Activated T-helper 1 cell treated with anti-CD3 and anti-CD28 coated beads, Interleukin-12 subunit alpha, Interleukin-12 subunit beta, Interleukin-2, Interleukin-4 antibody, amounts not matched to agents 30 ng/mL and 10 ng/mL and 1 ng/mL, durations not matched to agents 14 hours and 24 hours and 36 hours (primary cell): ENCODE measurements at regions not wholly inside any gene's neighbourhood (a gene's known extent, or its start where the extent isn't known, plus 50 kb on each side); places are given as distances from the start of the nearest gene placed in this dataset.
"Not testable (repeated sequence)": the region's sequence is repeated elsewhere in the genome, so short reads cannot be mapped to it uniquely, and the experiment has no call there.

ENCODE experiments used
- DNase-seq: peaks from one replicate; pipeline ENCODE4 v3.0.0; 2021; ENCODE audit warnings: low spot score
- H3K27ac Mint-ChIP-seq: one replicate; pipeline ENCODE4 v1.8.0; 2021; ENCODE audit warnings: mild to moderate bottlenecking, mixed read lengths
- H3K27me3 Mint-ChIP-seq: one replicate; pipeline ENCODE4 v1.8.0; 2022; ENCODE audit warnings: mild to moderate bottlenecking, moderate library complexity, mixed read lengths; ENCODE audit not compliant: insufficient read depth
- H3K36me3 Mint-ChIP-seq: one replicate; pipeline ENCODE4 v1.8.0; 2021; ENCODE audit warnings: low read depth, mixed read lengths
- H3K4me1 Mint-ChIP-seq: one replicate; pipeline ENCODE4 v1.8.0; 2021; ENCODE audit warnings: low read depth, mixed read lengths
- H3K4me3 Mint-ChIP-seq: one replicate; pipeline ENCODE4 v1.8.0; 2021; ENCODE audit warnings: mild to moderate bottlenecking, moderate library complexity, mixed read lengths
- H3K9me3 Mint-ChIP-seq: one replicate; pipeline ENCODE4 v1.8.0; 2021; ENCODE audit warnings: mixed read lengths
- intact Hi-C: fragments of 100-400 bp; cut with micrococcal nuclease; formaldehyde crosslinking; loops from one replicate; pipeline ENCODE4 v1.15.1; 2024

DNA sequence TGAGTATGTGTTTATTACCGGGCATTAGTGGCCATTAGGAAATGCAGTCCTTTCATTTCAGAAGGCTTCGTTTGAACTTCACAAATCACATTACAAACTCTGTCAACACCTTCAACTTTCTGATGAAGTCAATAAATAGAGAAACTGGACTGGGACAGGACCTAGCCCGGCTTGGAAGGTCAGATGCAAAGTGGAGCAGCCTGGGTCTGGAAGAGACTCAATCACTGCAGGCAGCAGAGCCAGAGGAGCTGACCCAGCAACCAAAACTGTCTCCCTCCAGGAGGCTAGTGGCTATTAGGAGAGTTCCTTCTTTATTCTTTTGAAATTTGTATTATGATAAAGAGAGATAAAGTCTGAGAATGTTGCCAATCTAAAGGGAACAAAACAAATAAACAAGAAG is 167.2 kb upstream of the SPOPL start:
- Mint-ChIP-seq H3K27ac (no peak overlapping the region), H3K4me3 (no peak overlapping the region), H3K9me3 (no peaks in the 10 kb centered on the region), H3K36me3 (no peaks in the 10 kb centered on the region), H3K4me1 (no peaks in the 10 kb centered on the region), H3K27me3 (no peaks in the 10 kb centered on the region)
- intact Hi-C loops: no loop called here
- DNase-seq: no peak

DNA sequence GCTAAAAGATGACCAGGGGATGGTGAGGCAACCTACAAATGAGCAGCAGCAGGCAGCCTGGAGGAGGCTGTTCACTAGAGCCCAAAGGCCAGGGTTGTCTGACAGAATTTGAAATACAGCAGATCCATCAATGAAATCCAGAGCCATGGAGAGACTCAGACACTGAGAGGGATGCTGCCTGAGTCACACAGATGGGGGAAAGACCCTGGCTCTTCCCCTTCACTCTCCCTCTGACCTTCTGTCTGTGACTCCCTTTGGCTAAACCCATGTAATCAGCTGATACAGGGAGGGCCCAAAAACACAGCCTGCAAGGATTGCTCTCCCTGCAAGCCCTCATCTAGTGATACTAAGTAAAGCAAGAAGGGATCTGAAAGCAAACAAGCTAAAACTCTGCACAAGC is 166.5 kb upstream of the SPOPL start:
- intact Hi-C loops: no loop called here
- no peak overlapping the region for H3K27ac Mint-ChIP-seq
- no peaks in the 10 kb centered on the region for H3K27me3 Mint-ChIP-seq
- no peak overlapping the region for H3K4me3 Mint-ChIP-seq
- H3K36me3 Mint-ChIP-seq: no peaks in the 10 kb centered on the region
- DNase-seq: no peak
- H3K4me1 Mint-ChIP-seq: no peaks in the 10 kb centered on the region
- H3K9me3 Mint-ChIP-seq: no peaks in the 10 kb centered on the region

DNA sequence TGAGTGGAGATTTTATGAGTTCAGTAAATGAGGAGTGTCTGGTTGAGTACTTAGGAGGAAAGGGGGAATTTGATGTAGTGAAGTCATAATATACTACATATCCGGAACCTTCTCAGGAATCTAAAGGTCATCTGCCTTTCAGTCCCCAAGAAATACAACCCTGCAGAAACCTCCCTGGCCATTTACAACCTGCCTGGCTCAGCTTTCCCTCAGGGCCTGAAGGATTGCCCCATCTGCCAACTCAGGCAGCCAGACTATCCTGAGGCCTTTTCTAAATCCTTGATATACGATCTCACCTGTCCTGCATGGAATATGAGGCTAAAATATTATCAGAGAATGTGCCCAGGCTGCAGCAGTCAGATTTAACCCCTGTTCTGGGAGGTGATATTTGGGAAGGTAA is 165.4 kb upstream of the SPOPL start:
- H3K4me3 Mint-ChIP-seq: no peak overlapping the region
- intact Hi-C loops: no loop called here
- no peaks in the 10 kb centered on the region for H3K36me3 Mint-ChIP-seq
- no peaks in the 10 kb centered on the region for H3K27me3 Mint-ChIP-seq
- no peak overlapping the region for H3K27ac Mint-ChIP-seq
- no peak for DNase-seq
- no peaks in the 10 kb centered on the region for H3K9me3 Mint-ChIP-seq
- no peaks in the 10 kb centered on the region for H3K4me1 Mint-ChIP-seq

DNA sequence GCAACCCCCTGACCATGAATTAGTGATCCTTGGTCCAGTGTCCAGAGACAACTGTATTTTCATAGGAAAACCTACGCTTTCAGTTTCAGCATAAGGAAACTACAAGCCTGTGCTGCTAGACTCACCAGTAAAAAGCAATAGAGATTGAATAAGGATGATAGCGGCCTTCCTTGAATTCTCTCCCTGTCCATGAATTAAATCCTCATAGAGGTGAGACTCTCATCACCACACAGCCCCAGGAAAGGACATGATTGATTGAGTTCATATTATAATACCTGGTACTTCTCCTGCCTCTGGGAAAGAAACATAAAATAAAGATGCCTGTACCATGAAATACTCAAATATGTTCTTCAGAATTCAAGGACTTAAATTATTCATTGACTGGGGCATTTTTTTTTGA is 146.3 kb upstream of the SPOPL start:
- Mint-ChIP-seq H3K4me3 (no peak overlapping the region), H3K27ac (no peak overlapping the region), H3K9me3 (no peaks in the 10 kb centered on the region), H3K4me1 (no peaks in the 10 kb centered on the region), H3K27me3 (no peaks in the 10 kb centered on the region), H3K36me3 (no peaks in the 10 kb centered on the region)
- no peak for DNase-seq
- intact Hi-C loops: no loop called here

DNA sequence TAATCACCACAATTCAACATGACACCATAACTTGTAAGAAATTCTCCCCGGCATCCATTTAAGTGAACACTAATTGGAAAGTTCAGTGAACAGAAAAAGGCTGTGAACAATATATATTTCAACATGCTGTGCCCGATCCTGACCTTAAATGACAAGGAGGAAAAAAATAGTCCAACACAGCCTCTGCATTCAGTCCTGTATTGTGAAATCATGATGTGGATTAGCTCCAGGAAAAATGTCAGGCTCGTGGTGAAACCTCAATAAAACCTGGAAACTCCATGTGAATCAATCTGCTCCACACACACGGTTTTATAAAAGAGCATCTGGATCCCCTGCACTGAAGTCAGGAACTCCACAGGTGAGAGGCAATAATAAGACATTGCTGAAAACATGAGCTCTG is 145.4 kb upstream of the SPOPL start:
- Mint-ChIP-seq H3K4me1 (no peaks in the 10 kb centered on the region), H3K36me3 (no peaks in the 10 kb centered on the region), H3K9me3 (no peaks in the 10 kb centered on the region), H3K4me3 (no peak overlapping the region), H3K27ac (no peak overlapping the region), H3K27me3 (no peaks in the 10 kb centered on the region)
- DNase-seq: no peak
- intact Hi-C loops: no loop called here

DNA sequence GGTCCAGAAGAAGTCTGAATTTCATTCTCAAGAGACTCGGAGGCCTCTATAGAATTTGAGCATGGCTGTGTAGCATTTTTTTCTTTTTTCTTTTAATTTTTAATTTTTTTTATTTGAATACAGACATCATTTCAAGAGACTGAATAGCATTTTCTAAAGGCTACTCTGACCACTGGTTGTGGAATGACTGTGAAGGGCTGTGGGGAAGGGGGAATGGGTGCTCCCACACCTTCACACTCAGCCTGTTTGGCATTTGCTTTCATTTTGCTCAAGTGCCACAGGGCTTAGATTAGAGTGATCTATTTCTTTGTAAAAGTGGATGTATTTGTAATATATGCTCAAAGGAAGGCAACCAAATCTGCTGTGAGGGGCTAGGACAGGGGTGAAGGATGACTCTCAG is 142.0 kb upstream of the SPOPL start:
- Mint-ChIP-seq H3K4me3 (no peak overlapping the region), H3K4me1 (no peaks in the 10 kb centered on the region), H3K36me3 (no peaks in the 10 kb centered on the region), H3K27ac (no peak overlapping the region), H3K27me3 (no peaks in the 10 kb centered on the region), H3K9me3 (no peaks in the 10 kb centered on the region)
- no peak for DNase-seq
- intact Hi-C loops: no loop called here

DNA sequence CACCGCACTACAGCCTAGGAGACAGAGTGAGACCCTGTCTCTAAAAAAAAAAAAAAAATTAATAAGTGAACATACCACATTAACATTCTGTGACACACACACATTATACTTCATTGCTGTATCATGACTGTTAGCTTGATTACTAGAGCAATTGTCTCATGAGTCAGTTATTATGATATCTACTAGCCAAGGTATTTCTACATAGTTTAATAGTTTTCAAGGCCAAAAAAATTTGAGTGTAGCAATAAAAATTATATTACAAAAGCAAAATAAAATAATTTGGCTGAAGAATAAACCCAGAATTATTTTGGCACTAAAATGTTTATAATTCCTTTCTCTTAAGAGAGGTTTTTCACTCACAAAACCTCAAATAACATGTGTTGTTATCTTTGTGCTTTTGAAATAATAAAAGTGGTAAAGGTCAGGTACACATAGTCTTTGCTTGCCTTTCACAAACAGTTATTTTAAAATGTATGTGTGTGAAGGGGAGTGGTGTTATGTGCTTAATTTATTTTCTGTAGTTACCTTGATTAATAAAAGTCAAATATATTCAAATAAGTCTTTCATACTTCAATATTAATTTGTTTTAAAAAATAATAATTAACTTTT is 136.9 kb upstream of the SPOPL start:
- H3K4me1 Mint-ChIP-seq: no peaks in the 10 kb centered on the region
- H3K27me3 Mint-ChIP-seq: no peaks in the 10 kb centered on the region
- H3K4me3 Mint-ChIP-seq: no peak overlapping the region
- no peaks in the 10 kb centered on the region for H3K9me3 Mint-ChIP-seq
- no peak overlapping the region for H3K27ac Mint-ChIP-seq
- intact Hi-C loops: no loop called here
- no peak for DNase-seq
- no peaks in the 10 kb centered on the region for H3K36me3 Mint-ChIP-seq

DNA sequence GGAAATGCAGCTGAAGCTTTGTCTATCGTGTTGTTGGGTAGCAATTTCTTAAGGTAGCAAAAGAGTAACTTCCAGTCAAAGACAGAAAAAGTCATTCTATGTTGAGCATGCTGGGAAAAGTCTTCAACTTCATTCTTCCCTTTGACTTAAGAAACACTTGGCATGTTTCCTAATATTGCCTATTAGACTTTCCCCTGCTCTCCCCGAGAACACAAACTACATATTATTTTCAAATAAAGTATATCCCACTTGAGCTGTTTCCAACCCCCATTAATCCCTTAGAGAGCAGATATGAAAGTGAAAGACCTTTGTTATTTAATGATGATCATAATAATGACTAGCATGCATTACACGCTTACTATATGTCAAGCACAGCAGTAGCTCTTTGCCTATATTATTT is 136.0 kb upstream of the SPOPL start:
- Mint-ChIP-seq H3K9me3 (no peaks in the 10 kb centered on the region), H3K27me3 (no peaks in the 10 kb centered on the region), H3K27ac (no peak overlapping the region), H3K4me3 (no peak overlapping the region), H3K36me3 (no peaks in the 10 kb centered on the region), H3K4me1 (no peaks in the 10 kb centered on the region)
- intact Hi-C loops: no loop called here
- DNase-seq: no peak

DNA sequence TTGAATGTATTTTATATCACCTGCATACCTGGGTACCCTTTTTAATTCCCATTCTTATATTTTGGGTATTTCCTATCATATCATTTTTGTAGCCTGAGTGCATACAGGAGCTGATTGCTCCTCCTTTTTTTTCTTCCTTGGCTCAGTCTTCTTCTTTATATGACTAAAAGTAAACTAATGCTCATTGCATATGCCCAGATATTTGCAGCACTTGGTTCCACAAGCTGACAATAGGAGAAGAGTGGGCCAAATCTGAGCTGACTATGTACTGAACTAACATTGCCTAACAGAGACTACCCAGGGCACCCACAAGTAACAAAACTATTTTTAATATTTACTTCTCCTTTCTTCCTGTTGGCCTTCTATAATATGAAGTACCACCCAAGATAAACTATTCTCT is 131.7 kb upstream of the SPOPL start:
- Mint-ChIP-seq H3K4me3 (no peak overlapping the region), H3K4me1 (no peaks in the 10 kb centered on the region), H3K36me3 (no peaks in the 10 kb centered on the region), H3K27me3 (no peaks in the 10 kb centered on the region), H3K27ac (no peak overlapping the region), H3K9me3 (no peaks in the 10 kb centered on the region)
- DNase-seq: no peak
- intact Hi-C loops: loop anchor here (10.0 kb wide), 1 partner anchor 425 kb away; no protein-coding TSS in a partner anchor

DNA sequence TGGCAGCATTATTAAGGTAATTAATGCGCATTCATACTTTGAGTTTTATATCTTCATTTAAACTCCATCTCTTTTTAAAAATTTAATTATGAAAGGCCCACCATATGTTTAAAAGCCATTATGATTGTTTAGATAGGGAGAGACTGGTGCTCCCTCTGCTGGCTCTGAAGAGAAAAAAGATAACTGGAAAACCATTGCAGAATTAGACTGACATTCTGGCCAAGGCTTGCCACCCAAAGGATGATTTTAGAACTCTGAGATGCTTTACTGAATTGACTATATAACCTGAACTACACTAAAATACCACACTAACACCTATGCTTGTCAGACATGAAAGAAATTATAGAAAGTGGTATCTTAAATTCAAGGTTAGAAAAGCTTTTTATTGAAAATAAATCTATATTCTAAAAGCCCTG is 127.6 kb upstream of the SPOPL start:
- Mint-ChIP-seq H3K4me3 (no peak overlapping the region), H3K4me1 (no peaks in the 10 kb centered on the region), H3K36me3 (no peaks in the 10 kb centered on the region), H3K9me3 (no peaks in the 10 kb centered on the region), H3K27ac (no peak overlapping the region), H3K27me3 (no peaks in the 10 kb centered on the region)
- no peak for DNase-seq
- intact Hi-C loops: loop anchor here (1.0 to 10.0 kb wide), 2 partner anchors 429 to 508 kb away; no protein-coding TSS in a partner anchor

DNA sequence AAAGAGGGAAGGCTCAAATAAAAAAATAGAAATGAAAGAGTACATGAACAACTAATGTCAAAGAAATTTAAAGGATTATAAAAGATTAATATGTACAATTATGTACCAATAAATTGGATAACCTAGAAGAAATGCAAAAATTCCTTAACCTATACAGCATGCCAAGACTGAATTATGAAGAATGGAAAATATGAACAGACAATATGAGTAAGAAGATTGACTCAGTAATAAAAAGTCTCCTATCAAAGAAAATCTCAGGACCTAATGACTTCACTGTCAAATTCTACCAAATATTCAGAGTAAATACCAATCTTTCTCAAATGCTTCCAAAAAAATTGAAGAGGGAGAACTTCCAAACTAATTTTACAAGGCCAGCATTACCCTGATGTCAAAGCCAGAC is 120.2 kb upstream of the SPOPL start:
- Mint-ChIP-seq H3K27me3 (peaks cover 2% of the 10 kb centered on the region), H3K27ac (no peak overlapping the region), H3K4me1 (no peaks in the 10 kb centered on the region), H3K9me3 (no peaks in the 10 kb centered on the region), H3K4me3 (no peak overlapping the region), H3K36me3 (no peaks in the 10 kb centered on the region)
- DNase-seq: no peak
- intact Hi-C loops: no loop called here

DNA sequence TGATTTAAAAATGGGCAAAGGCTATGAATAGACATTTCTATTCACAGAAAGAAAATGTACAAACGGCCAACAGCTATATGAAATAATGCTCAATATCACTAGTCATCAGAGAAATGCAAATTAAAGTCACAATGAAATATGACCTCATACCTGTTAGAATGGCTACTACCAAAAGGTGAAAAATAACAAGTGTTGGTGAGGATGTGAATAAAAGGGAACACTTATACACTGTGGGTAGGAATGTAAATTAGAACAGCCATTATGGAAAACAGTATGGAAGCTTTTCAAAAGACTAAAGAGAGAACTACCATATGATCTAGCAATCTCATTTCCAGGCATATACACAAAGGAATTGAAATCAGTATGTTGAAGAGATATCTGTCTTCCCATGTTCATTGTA is 118.9 kb upstream of the SPOPL start:
- intact Hi-C loops: no loop called here
- no peak for DNase-seq
- Mint-ChIP-seq H3K9me3 (no peaks in the 10 kb centered on the region), H3K27me3 (peaks cover 2% of the 10 kb centered on the region), H3K27ac (no peak overlapping the region), H3K4me1 (no peaks in the 10 kb centered on the region), H3K36me3 (no peaks in the 10 kb centered on the region), H3K4me3 (no peak overlapping the region)

DNA sequence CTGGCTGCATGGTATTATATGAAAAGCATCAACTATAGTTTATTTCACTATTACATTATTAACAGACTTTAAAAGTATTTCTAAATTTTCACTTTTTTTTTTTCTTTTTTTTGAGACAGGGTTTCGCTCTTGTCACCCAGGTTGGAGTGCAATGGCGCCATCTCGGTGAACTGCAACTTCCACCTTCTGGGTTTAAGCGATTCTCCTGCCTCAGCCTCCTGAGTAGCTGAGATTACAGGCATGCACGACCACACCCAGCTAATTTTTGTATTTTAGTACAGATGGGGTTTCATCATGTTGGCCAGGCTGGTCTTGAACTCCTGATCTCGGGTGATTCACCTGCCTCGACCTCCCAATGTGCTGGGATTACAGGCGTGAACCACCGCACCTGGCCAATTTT is 115.4 kb upstream of the SPOPL start:
- H3K36me3 Mint-ChIP-seq, H3K4me3 Mint-ChIP-seq, H3K9me3 Mint-ChIP-seq, H3K4me1 Mint-ChIP-seq, DNase-seq, H3K27ac Mint-ChIP-seq, H3K27me3 Mint-ChIP-seq, intact Hi-C loops: not testable (repeated sequence)

DNA sequence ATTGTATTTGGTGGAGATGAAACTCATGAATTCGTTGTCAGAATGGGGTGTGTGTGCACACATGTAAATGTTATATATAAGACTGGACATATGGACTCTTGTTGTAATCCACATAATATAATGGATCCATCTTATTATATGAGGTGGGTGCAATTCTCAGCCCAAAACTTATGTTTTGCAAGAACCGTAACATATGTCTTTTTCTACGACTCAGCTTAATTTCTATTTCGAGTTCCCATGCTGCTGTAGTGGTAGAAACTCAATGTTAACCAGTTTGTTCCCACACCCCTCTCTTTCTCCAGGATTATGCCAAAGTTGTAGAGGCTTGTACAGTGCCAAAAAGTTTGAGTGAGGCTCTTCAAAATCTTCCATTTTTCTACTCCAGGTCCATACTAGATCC is 112.5 kb upstream of the SPOPL start:
- H3K36me3 Mint-ChIP-seq: no peaks in the 10 kb centered on the region
- no peaks in the 10 kb centered on the region for H3K9me3 Mint-ChIP-seq
- no peak overlapping the region for H3K4me3 Mint-ChIP-seq
- no peaks in the 10 kb centered on the region for H3K4me1 Mint-ChIP-seq
- H3K27ac Mint-ChIP-seq: no peak overlapping the region
- intact Hi-C loops: no loop called here
- no peak for DNase-seq
- H3K27me3 Mint-ChIP-seq: no peaks in the 10 kb centered on the region
